ENCODE measurements at regions not wholly inside any gene's neighbourhood (a gene's known extent, or its start where the extent isn't known, plus 50 kb on each side); places are given as distances from the start of the nearest gene placed in this dataset.
"Not testable (repeated sequence)": the region's sequence is repeated elsewhere in the genome, so short reads cannot be mapped to it uniquely, and the experiment has no call there.

- H3K4me3 ChIP-seq (ENCODE audit: low read length): no peak overlapping the region
- DNase-seq (ENCODE audit: low read depth): no peak
- TF ChIP-seq CTCF (conservative IDR thresholded peaks at IDR 0.05; ENCODE audit: low read length): no peak
Measured at GRCh38 chr5:104472811-104473210, 910.2 kb upstream of the NUDT12 start.

GRCh38 chr5:104456122-104456521 is 893.5 kb upstream of the NUDT12 start:
- no peak for DNase-seq (ENCODE audit: low read depth)
- no peak for TF ChIP-seq CTCF (conservative IDR thresholded peaks at IDR 0.05; ENCODE audit: low read length)
- no peak overlapping the region for H3K4me3 ChIP-seq (ENCODE audit: low read length)

- H3K4me3 ChIP-seq (ENCODE audit: low read length): no peak overlapping the region
- no peak for DNase-seq (ENCODE audit: low read depth)
- no peak for TF ChIP-seq CTCF (conservative IDR thresholded peaks at IDR 0.05; ENCODE audit: low read length)
Measured at GRCh38 chr5:104452550-104452949, 890.0 kb upstream of the NUDT12 start.

GRCh38 chr5:104451911-104452310 is 889.3 kb upstream of the NUDT12 start:
- not testable (repeated sequence) for DNase-seq (ENCODE audit: low read depth); H3K4me3 ChIP-seq (ENCODE audit: low read length)

- H3K4me3 ChIP-seq (ENCODE audit: low read length): no peak overlapping the region
- no peak for TF ChIP-seq CTCF (conservative IDR thresholded peaks at IDR 0.05; ENCODE audit: low read length)
- no peak for DNase-seq (ENCODE audit: low read depth)
Measured at GRCh38 chr5:104444656-104445055, 882.1 kb upstream of the NUDT12 start.

- no peak for DNase-seq (ENCODE audit: low read depth)
- no peak for TF ChIP-seq CTCF (conservative IDR thresholded peaks at IDR 0.05; ENCODE audit: low read length)
- H3K4me3 ChIP-seq (ENCODE audit: low read length): no peak overlapping the region
Measured at GRCh38 chr5:104443706-104444105, 881.1 kb upstream of the NUDT12 start.

GRCh38 chr5:104431981-104432380 is 869.4 kb upstream of the NUDT12 start:
- H3K4me3 ChIP-seq (ENCODE audit: low read length): no peak overlapping the region
- no peak for TF ChIP-seq CTCF (conservative IDR thresholded peaks at IDR 0.05; ENCODE audit: low read length)
- DNase-seq (ENCODE audit: low read depth): no peak

- no peak for DNase-seq (ENCODE audit: low read depth)
- no peak overlapping the region for H3K4me3 ChIP-seq (ENCODE audit: low read length)
- no peak for TF ChIP-seq CTCF (conservative IDR thresholded peaks at IDR 0.05; ENCODE audit: low read length)
Measured at GRCh38 chr5:104431002-104431620, 868.5 kb upstream of the NUDT12 start.
